Suprapubic skin (tissue), 3 donors: ENCODE measurements at regions not wholly inside any gene's neighbourhood (a gene's known extent, or its start where the extent isn't known, plus 50 kb on each side); places are given as distances from the start of the nearest gene placed in this dataset.

Source experiments
- CTCF ChIP-seq, 2 donors: fragments of 200-600 bp in 1 of 2; fragments of 450-650 bp in 1 of 2; sonication (generic) in 1 of 2; IDR thresholded peaks; one replicate each; pipeline ENCODE4 v1.5.1; 2016 to 2019; ENCODE audit warnings: antibody characterized with exemption in 2 of 2, mild to moderate bottlenecking in 1 of 2, moderate library complexity in 1 of 2
- EP300 ChIP-seq: sonication (generic); formaldehyde crosslinking; IDR thresholded peaks from one replicate; pipeline ENCODE4 v1.6.1; 2017; ENCODE audit warnings: antibody characterized with exemption
- POLR2A ChIP-seq, 2 donors: fragments of 450-650 bp; IDR thresholded peaks; one replicate each; pipeline ENCODE4 v1.6.1; 2017; ENCODE audit warnings: antibody characterized with exemption in 2 of 2, mild to moderate bottlenecking in 2 of 2, moderate library complexity in 2 of 2

- TF ChIP-seq POLR2A (IDR thresholded peaks at IDR 0.05), result no peak
- TF ChIP-seq CTCF (IDR thresholded peaks at IDR 0.05), result no peak
- no peak for TF ChIP-seq EP300
Observed at GRCh38 chr1:170375082-170375723, 156.8 kb upstream of the GORAB start.
